NCI-H774 (cell line): ENCODE measurements at regions not wholly inside any gene's neighbourhood (a gene's known extent, or its start where the extent isn't known, plus 50 kb on each side); places are given as distances from the start of the nearest gene placed in this dataset.

ENCODE experiments used
- DNase-seq: peaks from one replicate; lab custom pipeline; 2025; lab: John Stamatoyannopoulos, UW

- no peak for DNase-seq
Observed at GRCh38 chr11:70725739-70726138, 327.4 kb downstream of the CTTN start.

- no peak for DNase-seq
Observed at GRCh38 chr11:70727021-70727420, 328.7 kb downstream of the CTTN start.

GRCh38 chr11:70727899-70728620 is 329.7 kb downstream of the CTTN start:
- DNase-seq, result peak; percentile 17

GRCh38 chr11:70729949-70730348 is 331.6 kb downstream of the CTTN start:
- DNase-seq, result no peak

GRCh38 chr11:70730411-70730810 is 332.1 kb downstream of the CTTN start:
- DNase-seq, result no peak

GRCh38 chr11:70731271-70732022 is 333.1 kb downstream of the CTTN start:
- DNase-seq, result no peak

GRCh38 chr11:70732023-70732880 is 333.9 kb downstream of the CTTN start:
- DNase-seq, result no peak

GRCh38 chr11:70732881-70733196 is 334.5 kb downstream of the CTTN start:
- DNase-seq, result no peak

- no peak for DNase-seq
Observed at GRCh38 chr11:70733327-70734325, 335.3 kb downstream of the CTTN start.

- DNase-seq, result no peak
Observed at GRCh38 chr11:70734379-70734778, 336.1 kb downstream of the CTTN start.

GRCh38 chr11:70734911-70735310 is 336.6 kb downstream of the CTTN start:
- no peak for DNase-seq

- DNase-seq, result no peak
Observed at GRCh38 chr11:70735976-70736375, 337.6 kb downstream of the CTTN start.

- no peak for DNase-seq
Observed at GRCh38 chr11:70736461-70736860, 338.1 kb downstream of the CTTN start.

- no peak for DNase-seq
Observed at GRCh38 chr11:70736937-70737640, 338.8 kb downstream of the CTTN start.

- DNase-seq, result no peak
Observed at GRCh38 chr11:70737816-70738630, 339.7 kb downstream of the CTTN start.

GRCh38 chr11:70738661-70739060 is 340.3 kb downstream of the CTTN start:
- no peak for DNase-seq

GRCh38 chr11:70739091-70739490 is 340.8 kb downstream of the CTTN start:
- DNase-seq, result no peak

GRCh38 chr11:70739811-70740487 is 341.6 kb downstream of the CTTN start:
- DNase-seq, result no peak

- DNase-seq, result no peak
Observed at GRCh38 chr11:70740488-70740851, 342.1 kb downstream of the CTTN start.

GRCh38 chr11:70741085-70741484 is 342.8 kb downstream of the CTTN start:
- no peak for DNase-seq
